NT2/D1 (cell line): ENCODE measurements at regions not wholly inside any gene's neighbourhood (a gene's known extent, or its start where the extent isn't known, plus 50 kb on each side); places are given as distances from the start of the nearest gene placed in this dataset.
"Not testable (repeated sequence)": the region's sequence is repeated elsewhere in the genome, so short reads cannot be mapped to it uniquely, and the experiment has no call there.

Experiments
- SUZ12 ChIP-seq: IDR thresholded peaks from 2 replicates; pipeline ENCODE4 v1.6.1; 2011; ENCODE audit not compliant: insufficient read length, insufficient read depth; ENCODE audit errors: extremely low read depth
- YY1 ChIP-seq: IDR thresholded peaks from 2 replicates; pipeline ENCODE4 v1.6.1; 2011; ENCODE audit not compliant: insufficient read length, insufficient read depth
- ZNF274 ChIP-seq: IDR thresholded peaks from 2 replicates; pipeline ENCODE4 v1.6.1; 2011; ENCODE audit warnings: mild to moderate bottlenecking, low read depth, low read length

GRCh38 chr5:2151301-2151888 is 268.7 kb upstream of the IRX4 start:
- TF ChIP-seq SUZ12, YY1, ZNF274: not testable (repeated sequence)
